GM10266 (cell line): ENCODE measurements at regions not wholly inside any gene's neighbourhood (a gene's known extent, or its start where the extent isn't known, plus 50 kb on each side); places are given as distances from the start of the nearest gene placed in this dataset.

ENCODE experiments used
- DNase-seq: peaks from one replicate; pipeline ENCODE4 v3.0.0; 2012; ENCODE audit errors: extremely low spot score
- TF ChIP-seq, protein P1 (sequence below): IDR thresholded peaks from 2 replicates; pipeline ENCODE4 v1.5.1; 2012; ENCODE audit warnings: mild to moderate bottlenecking, low read depth; ENCODE audit not compliant: control insufficient read depth, insufficient read depth; ENCODE audit errors: missing control alignments

DNA sequence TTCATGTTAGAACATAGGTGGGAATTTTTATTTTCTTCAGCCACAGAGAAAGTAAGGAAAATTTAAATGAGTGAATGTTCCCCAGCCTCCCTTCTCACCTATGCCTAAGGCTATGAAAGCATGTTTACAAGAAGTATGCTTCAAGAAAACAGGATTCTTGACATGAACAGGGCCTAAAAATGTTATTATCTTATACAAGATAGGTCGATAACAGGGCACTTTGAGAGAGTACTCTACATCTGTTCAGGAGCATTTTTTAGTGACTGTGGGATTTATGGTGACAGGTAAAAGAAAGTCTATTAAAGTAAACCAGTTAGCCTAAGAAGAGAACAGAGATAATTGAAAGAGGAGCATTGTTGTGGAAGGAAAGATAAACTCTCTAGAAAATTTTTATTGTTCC is 222.9 kb upstream of the DAAM1 start:
- TF ChIP-seq, protein P1, sequence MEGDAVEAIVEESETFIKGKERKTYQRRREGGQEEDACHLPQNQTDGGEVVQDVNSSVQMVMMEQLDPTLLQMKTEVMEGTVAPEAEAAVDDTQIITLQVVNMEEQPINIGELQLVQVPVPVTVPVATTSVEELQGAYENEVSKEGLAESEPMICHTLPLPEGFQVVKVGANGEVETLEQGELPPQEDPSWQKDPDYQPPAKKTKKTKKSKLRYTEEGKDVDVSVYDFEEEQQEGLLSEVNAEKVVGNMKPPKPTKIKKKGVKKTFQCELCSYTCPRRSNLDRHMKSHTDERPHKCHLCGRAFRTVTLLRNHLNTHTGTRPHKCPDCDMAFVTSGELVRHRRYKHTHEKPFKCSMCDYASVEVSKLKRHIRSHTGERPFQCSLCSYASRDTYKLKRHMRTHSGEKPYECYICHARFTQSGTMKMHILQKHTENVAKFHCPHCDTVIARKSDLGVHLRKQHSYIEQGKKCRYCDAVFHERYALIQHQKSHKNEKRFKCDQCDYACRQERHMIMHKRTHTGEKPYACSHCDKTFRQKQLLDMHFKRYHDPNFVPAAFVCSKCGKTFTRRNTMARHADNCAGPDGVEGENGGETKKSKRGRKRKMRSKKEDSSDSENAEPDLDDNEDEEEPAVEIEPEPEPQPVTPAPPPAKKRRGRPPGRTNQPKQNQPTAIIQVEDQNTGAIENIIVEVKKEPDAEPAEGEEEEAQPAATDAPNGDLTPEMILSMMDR: no peak
- DNase-seq: no peak

DNA sequence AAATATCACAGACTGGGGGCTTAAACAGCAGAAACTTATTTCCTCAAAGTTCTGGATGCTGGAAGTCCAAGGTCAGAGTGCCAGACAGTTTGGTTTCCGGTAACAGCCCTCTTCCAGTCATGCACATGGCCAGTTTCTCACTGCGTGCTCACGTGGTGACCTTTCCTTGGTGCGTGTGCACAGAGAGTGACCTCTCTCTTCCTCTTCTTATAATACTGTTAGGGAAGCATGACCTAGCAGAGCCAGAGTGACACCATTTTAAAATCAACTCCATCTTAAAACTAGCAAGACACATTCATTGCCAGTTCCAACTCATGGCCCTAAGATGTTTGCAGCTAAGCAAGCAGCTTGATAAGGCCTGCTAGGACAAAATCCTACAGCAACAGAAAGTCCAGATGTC is 221.5 kb upstream of the DAAM1 start:
- TF ChIP-seq, protein P1: no peak
- no peak for DNase-seq

DNA sequence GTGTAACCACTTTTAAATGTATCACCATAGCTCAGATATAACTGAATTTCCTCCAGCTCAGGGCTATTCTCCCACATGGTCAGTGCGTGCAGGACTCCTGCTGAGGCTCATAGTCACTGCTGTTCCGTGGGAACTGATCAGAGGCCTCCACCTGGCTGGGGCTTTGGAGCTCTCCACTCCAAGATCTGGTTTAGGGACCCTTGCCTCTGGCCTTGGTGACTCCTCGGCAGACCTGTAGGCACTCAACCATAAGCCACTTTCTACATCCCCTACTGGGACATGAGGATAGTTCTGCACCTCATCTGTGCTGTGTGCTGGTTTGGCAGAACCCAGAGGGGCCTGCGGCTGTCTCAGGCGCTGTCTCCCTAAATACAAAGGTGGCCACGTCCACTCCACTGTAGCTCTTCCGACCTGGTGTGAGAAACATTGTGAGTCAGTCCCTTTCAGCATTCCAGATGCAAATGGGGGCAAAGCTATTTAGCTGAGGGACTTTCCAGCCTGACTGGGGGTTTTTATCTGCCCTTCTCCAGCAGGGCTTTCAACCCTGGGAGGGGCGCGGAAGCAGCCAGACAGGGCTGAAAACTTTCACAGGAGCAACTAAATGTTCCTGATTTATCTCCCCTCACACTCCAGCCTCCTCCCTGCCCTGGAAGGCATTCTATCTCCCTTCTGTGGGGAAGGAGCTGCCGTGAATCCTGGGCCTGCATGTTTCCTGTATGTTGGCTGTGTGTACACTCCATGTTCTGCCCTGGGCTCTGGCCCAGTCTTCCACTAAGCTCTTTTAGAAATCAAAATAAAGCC is 218.3 kb upstream of the DAAM1 start:
- DNase-seq: no peak

DNA sequence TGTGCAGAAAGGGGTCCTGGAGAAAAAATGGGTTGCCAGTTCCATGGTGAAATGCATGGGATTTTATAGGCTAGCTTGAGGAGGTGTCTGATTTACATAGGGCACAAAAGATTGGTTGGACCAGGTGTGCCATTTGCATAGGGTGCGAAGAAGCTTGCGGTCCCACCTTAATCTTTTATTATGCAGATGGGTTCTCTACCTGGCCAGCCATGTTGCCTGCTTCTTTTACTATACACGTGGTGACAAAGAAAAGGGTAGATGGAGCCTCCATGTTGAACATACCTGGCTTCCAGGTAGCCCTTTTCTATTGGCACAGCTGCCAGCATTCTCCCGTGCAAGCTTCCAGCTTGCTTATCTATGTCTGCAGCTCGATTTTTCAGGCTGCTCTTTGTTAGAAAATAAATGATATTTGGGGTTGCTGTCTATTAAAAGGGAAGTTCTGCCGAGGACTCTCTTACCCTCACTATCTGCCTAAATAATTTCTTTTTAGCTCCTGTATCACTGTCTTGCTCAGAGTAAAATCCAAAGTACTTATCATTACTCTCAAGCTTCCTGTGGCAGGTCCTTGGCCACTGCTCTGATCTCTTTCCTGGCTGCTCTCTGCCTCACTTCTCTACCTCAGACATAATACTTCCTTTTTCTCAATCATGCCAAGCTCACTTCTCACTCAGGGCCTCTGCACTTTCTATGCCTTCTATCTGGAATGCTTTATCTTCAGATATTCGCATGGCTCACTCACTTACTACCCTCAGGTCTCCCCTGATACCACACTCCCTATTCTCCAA is 216.0 kb upstream of the DAAM1 start:
- TF ChIP-seq, protein P1: no peak
- no peak for DNase-seq

More for the DNA sequence above, 218.3 kb upstream of the DAAM1 start:
- TF ChIP-seq, protein P1: no peak

DNA sequence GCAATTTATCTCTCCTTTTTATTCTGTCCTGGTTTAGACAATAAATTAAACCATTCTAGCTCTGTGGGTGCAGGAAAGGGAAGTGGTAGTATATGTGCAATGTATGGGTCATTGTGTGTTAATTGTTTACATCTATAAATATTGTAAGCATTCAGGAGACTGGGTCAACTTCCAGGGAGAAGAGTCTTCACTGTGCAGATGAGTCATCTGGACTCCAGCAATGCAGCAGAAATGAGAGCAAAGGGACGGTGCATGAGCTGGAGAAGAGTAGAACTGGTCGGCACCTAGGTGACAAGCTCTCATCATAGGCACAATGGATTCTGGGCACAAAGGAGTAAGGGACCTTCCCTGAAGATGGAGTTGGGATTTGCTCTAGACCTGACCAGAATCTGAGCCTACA is 211.1 kb upstream of the DAAM1 start:
- no peak for DNase-seq
- TF ChIP-seq, protein P1: no peak

DNA sequence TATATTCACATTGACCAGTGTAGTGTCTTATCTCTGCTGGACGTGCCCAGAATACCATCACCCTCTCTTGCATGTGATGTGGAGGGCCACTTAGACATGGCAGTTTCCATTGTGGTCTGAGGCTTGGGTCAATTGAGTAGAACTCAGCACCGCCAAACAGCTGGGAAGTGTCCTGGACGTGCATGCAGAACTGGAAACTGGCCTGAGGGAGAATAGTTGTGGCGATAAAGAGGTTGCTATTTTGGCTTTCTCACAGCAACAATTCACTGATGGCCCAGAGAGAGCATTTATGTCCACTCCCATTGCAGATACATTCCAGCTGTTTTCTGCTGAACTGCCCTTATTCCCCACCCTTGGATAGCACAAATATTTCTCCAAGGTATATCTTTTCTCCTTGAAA is 210.1 kb upstream of the DAAM1 start:
- TF ChIP-seq, protein P1: no peak
- DNase-seq: no peak

DNA sequence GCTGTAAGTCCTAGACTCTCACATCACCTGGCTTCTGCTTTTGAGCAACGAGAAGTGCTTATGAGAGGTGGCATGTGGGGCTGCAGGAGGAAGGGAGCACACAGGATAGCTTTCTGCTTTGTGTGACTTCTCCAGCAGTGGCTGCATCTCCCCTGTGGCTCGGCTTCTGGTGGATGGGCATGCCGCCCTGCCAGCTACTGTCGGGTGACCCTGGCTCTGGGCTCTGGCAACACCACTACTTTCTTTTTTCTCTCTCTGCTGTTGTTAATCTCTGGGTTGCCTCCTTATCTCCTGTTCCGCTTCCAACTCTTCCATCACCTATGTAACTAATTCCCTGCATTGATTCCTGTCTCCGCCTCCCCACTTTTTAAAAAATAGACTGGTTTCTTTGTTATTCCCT is 209.1 kb upstream of the DAAM1 start:
- TF ChIP-seq, protein P1: no peak

More for the DNA sequence above, 209.1 kb upstream of the DAAM1 start:
- DNase-seq: no peak
